Activated CD8-positive, alpha-beta T cell treated with anti-CD3 and anti-CD28 coated beads for 36 hours (primary cell): ENCODE measurements at regions not wholly inside any gene's neighbourhood (a gene's known extent, or its start where the extent isn't known, plus 50 kb on each side); places are given as distances from the start of the nearest gene placed in this dataset.

Experiments used
- ATAC-seq: fragments of 200-7000 bp; cut with Tn5 transposase; one replicate; pipeline ENCODE4 v1.10.0; 2021; ENCODE audit warnings: mild to moderate bottlenecking, moderate library complexity
- CTCF ChIA-PET: fragments of 350-600 bp; sonication (Branson Sonifier 250); formaldehyde crosslinking; loops from one replicate; lab custom pipeline; 2021; ENCODE audit warnings: antibody characterized with exemption; lab: Charles Lee
- POLR2A ChIA-PET: fragments of 350-600 bp; sonication (Branson Sonifier 250); formaldehyde crosslinking; loops from one replicate; lab custom pipeline; 2021; ENCODE audit warnings: antibody characterized with exemption; lab: Charles Lee
- DNase-seq: peaks from one replicate; pipeline ENCODE4 v3.0.0-alpha.2; 2020
- H3K27ac Mint-ChIP-seq: one replicate; pipeline ENCODE4 v1.8.0; 2021; ENCODE audit warnings: mild to moderate bottlenecking, mixed read lengths
- H3K27me3 Mint-ChIP-seq: one replicate; pipeline ENCODE4 v1.8.0; 2021; ENCODE audit warnings: mixed read lengths
- H3K36me3 Mint-ChIP-seq: one replicate; pipeline ENCODE4 v1.8.0; 2021; ENCODE audit warnings: low read depth, mixed read lengths
- H3K4me1 Mint-ChIP-seq: one replicate; pipeline ENCODE4 v1.8.0; 2021; ENCODE audit warnings: low read depth, mixed read lengths
- H3K4me3 Mint-ChIP-seq: one replicate; pipeline ENCODE4 v1.8.0; 2021; ENCODE audit warnings: mild to moderate bottlenecking, moderate library complexity, mixed read lengths
- H3K9me3 Mint-ChIP-seq: one replicate; pipeline ENCODE4 v1.8.0; 2021; ENCODE audit warnings: mixed read lengths
- intact Hi-C: fragments of 100-400 bp; cut with micrococcal nuclease; formaldehyde crosslinking; loops from one replicate; pipeline ENCODE4 v1.10.0; 2022
- TF ChIP-seq, protein P1 (sequence below): fragments of 200-600 bp; IDR thresholded peaks from one replicate; pipeline ENCODE4 v1.8.0; 2022; ENCODE audit warnings: antibody characterized with exemption, mild to moderate bottlenecking

DNA sequence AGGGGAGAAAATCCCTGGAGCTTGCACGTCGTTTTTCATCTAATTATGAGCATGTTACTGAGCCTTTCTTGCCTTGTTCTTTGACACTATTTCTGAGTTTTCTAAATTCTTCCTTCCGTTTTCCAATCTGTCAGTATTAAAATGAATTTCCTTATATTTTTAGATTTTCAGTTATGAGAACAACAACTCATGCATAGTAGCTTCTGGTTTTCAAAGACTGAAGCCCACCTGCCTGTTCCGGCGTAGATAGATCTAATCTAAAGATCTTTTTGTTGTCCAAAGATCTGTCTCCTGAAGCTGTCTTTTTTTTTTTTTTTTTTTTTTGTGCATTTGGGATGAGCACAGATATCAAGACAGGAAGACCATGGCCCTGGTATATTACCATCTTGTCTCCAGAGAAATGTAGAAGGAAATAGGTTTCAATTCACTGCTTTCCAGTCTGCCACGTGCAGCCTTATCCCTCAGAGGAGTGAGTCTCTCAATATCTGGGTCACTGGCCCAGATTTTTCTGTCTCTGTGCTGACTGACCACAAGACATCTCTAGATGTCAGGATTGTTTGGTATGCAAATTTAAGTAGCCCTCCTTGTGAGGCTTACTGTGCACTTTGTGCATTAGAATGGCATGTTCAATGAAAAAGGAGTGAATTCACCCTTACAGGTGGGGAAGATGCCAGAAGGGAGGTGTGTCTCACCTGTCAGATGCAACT, 222.3 kb upstream of the TMC3 start:
- ATAC-seq (no peak), DNase-seq (no peak)
- H3K36me3 Mint-ChIP-seq = no peaks in the 10 kb centered on the region
- TF ChIP-seq, protein P1, sequence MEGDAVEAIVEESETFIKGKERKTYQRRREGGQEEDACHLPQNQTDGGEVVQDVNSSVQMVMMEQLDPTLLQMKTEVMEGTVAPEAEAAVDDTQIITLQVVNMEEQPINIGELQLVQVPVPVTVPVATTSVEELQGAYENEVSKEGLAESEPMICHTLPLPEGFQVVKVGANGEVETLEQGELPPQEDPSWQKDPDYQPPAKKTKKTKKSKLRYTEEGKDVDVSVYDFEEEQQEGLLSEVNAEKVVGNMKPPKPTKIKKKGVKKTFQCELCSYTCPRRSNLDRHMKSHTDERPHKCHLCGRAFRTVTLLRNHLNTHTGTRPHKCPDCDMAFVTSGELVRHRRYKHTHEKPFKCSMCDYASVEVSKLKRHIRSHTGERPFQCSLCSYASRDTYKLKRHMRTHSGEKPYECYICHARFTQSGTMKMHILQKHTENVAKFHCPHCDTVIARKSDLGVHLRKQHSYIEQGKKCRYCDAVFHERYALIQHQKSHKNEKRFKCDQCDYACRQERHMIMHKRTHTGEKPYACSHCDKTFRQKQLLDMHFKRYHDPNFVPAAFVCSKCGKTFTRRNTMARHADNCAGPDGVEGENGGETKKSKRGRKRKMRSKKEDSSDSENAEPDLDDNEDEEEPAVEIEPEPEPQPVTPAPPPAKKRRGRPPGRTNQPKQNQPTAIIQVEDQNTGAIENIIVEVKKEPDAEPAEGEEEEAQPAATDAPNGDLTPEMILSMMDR = no peak
- peaks cover 3% of the 10 kb centered on the region for H3K27me3 Mint-ChIP-seq
- intact Hi-C loops = no loop called here
- ChIA-PET POLR2A (no interaction called here), CTCF (no interaction called here)
- H3K4me3 Mint-ChIP-seq = no peak overlapping the region
- peaks cover 14% of the 10 kb centered on the region for H3K9me3 Mint-ChIP-seq
- no peaks in the 10 kb centered on the region for H3K4me1 Mint-ChIP-seq
- H3K27ac Mint-ChIP-seq = no peak overlapping the region

DNA sequence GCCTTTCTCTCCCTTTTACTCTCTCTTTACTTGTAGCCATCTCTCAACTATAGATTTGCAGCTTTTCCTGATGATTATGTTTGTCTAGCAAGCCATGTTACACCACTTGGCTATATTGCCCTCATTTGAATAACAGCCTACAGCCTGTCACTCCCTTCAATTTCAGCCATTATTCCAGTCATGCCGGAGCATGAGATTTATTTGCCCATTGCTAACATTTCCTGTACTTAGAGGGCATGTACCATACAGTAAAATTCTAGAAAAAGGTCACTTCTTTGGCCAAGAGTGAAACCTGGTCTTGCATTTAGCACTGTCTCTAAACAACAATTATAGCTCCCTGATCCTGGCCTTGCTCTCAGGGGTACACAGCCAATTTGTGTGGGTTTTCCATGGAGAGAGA, 221.7 kb upstream of the TMC3 start:
- Mint-ChIP-seq H3K27me3 (peaks cover 3% of the 10 kb centered on the region), H3K27ac (no peak overlapping the region), H3K4me1 (no peaks in the 10 kb centered on the region), H3K36me3 (no peaks in the 10 kb centered on the region), H3K4me3 (no peak overlapping the region), H3K9me3 (peaks cover 11% of the 10 kb centered on the region)
- ChIA-PET POLR2A (no interaction called here), CTCF (no interaction called here)
- DNase-seq (no peak), ATAC-seq (no peak)
- intact Hi-C loops = no loop called here
- TF ChIP-seq, protein P1 = no peak

DNA sequence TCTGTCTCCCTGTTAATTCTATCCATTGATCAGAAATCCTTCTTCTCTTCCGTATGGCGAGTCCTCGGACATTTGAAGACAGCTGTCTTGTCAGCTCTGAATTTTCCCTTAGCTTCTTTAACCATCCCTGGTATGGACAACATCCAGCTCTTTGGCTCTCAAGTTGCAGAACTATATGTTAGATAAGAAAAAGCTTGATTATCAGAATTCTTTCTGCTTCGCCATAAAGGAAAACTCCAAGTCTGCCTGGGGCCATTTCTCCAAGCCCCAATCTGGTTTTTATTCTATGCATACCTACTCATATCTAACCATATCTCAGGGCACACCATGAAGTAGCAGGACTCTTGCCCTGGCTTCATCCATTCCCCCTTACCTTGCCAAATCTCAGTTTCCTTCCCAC, 215.7 kb upstream of the TMC3 start:
- TF ChIP-seq, protein P1 = no peak
- DNase-seq = no peak
- Mint-ChIP-seq H3K36me3 (no peaks in the 10 kb centered on the region), H3K4me1 (no peaks in the 10 kb centered on the region), H3K27me3 (peaks cover 2% of the 10 kb centered on the region), H3K27ac (no peak overlapping the region), H3K4me3 (no peak overlapping the region), H3K9me3 (no peaks in the 10 kb centered on the region)
- no peak for ATAC-seq
- intact Hi-C loops = no loop called here
- ChIA-PET POLR2A (no interaction called here), CTCF (interaction anchor here (0.8 kb wide), 1 partner anchor 31 kb away, joined by 3 read pairs; no protein-coding TSS in a partner anchor)

DNA sequence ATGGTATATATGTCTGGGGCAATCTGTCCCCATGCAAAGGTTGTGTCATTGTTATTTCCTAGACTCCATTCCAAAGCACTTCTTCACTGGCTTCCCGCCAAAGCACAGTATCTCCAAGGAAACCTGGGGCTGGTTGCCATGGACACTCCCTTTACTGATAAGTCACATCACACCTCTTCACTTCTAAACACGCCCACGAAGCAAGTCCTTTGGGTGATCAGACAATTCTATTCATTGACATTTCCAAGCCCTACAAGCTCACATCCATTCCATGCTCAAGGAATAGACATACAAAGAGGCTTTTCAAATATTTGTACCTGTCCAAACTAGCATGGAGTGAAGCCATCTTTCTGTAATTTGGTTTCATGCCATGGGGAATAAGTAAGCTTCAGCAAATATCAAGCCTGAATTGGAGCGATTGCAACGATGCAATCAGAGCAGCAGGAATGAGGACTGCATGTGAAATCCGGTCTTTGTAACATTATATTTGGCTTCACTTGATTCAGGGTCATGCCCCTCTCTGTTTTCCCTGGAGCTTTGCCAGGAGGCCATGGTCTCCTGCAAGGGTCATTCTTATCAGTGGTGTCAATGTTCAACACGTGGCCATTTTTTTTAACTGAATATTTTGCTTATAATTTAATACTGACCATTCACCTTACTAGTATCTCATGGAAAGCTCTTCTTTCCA, 201.6 kb upstream of the TMC3 start:
- POLR2A ChIA-PET = interaction anchor here (1.0 kb wide), 1 partner anchor 18 kb away, joined by 4 read pairs; no protein-coding TSS in a partner anchor
- DNase-seq (no peak), ATAC-seq (no peak)
- H3K27me3 Mint-ChIP-seq = peaks cover 5% of the 10 kb centered on the region
- intact Hi-C loops = no loop called here
- H3K27ac Mint-ChIP-seq = no peak overlapping the region
- CTCF ChIA-PET = interaction anchor here (1.4 kb wide), 1 partner anchor 18 kb away, joined by 4 read pairs; no protein-coding TSS in a partner anchor
- H3K9me3 Mint-ChIP-seq = no peaks in the 10 kb centered on the region
- TF ChIP-seq, protein P1 = no peak
- no peaks in the 10 kb centered on the region for H3K4me1 Mint-ChIP-seq
- no peak overlapping the region for H3K4me3 Mint-ChIP-seq
- H3K36me3 Mint-ChIP-seq = no peaks in the 10 kb centered on the region

DNA sequence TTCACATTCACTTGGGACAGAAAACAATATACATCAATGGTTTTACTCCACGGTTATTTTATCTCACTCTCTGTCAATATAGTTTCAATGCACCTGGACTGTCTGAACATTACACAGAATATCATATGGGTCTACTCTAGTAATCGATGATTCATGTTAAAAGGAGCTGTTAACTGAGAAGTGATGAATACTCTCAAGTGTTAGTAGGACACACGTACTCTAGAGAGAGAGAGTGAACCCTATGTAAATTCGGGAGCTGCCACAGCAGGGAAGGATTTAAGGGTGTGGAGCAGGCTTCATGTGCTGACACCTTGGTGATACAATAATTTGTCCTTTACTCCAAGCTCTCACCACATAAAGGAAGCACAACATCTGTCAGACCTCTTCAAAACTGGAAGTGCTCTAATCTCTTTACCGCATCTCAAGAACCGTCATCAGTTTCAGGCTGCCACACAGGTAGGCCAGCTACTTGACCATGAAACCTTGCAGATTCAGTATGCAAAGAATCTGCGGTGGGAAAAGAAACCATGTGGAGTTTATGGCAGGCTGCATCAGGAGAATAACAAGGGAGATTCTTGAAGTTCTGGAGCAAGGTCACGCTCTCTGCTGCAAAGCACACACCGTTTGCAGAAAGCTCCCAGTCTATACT, 199.2 kb upstream of the TMC3 start:
- no peaks in the 10 kb centered on the region for H3K9me3 Mint-ChIP-seq
- CTCF ChIA-PET = no interaction called here
- DNase-seq = no peak
- peaks cover 8% of the 10 kb centered on the region for H3K27me3 Mint-ChIP-seq
- intact Hi-C loops = no loop called here
- no peak overlapping the region for H3K4me3 Mint-ChIP-seq
- no peaks in the 10 kb centered on the region for H3K36me3 Mint-ChIP-seq
- TF ChIP-seq, protein P1 = no peak
- H3K27ac Mint-ChIP-seq = no peak overlapping the region
- H3K4me1 Mint-ChIP-seq = no peaks in the 10 kb centered on the region
- ATAC-seq = no peak
- POLR2A ChIA-PET = no interaction called here
